Loucy (cell line): ENCODE measurements at regions not wholly inside any gene's neighbourhood (a gene's known extent, or its start where the extent isn't known, plus 50 kb on each side); places are given as distances from the start of the nearest gene placed in this dataset.

Experiments
- H2AFZ ChIP-seq: fragments of 200-600 bp; sonication (generic); 2 replicates; pipeline ENCODE4 v1.6.0; 2016; ENCODE audit warnings: antibody characterized with exemption, mild to moderate bottlenecking, low read length, moderate library complexity
- H3F3A ChIP-seq: fragments of 200-600 bp; 2 replicates; pipeline ENCODE4 v1.6.0; 2016; ENCODE audit warnings: antibody characterized with exemption, low read depth, mild to moderate bottlenecking
- H3K27me3 ChIP-seq: fragments of 200-600 bp; sonication (generic); 2 replicates; pipeline ENCODE4 v1.6.1; 2014; ENCODE audit warnings: low read length, mild to moderate bottlenecking; ENCODE audit not compliant: insufficient read depth, poor library complexity, severe bottlenecking
- H3K36me3 ChIP-seq: fragments of 200-600 bp; sonication (generic); 2 replicates; pipeline ENCODE4 v1.6.1; 2016; ENCODE audit warnings: low read length; ENCODE audit not compliant: insufficient read depth
- H3K4me1 ChIP-seq: fragments of 200-600 bp; sonication (generic); 2 replicates; pipeline ENCODE4 v1.5.1; 2014; ENCODE audit warnings: low read length, mild to moderate bottlenecking; ENCODE audit not compliant: insufficient read depth, poor library complexity, severe bottlenecking
- H3K4me2 ChIP-seq: fragments of 200-600 bp; sonication (generic); 2 replicates; pipeline ENCODE4 v1.6.0; 2014; ENCODE audit warnings: antibody characterized with exemption, low read length, low read depth, mild to moderate bottlenecking; ENCODE audit not compliant: poor library complexity, severe bottlenecking
- H3K4me3 ChIP-seq: fragments of 200-600 bp; sonication (generic); 2 replicates; pipeline ENCODE4 v1.5.1; 2014; ENCODE audit warnings: low read length, mild to moderate bottlenecking, mixed read lengths; ENCODE audit not compliant: poor library complexity, severe bottlenecking
- H3K79me2 ChIP-seq: fragments of 200-600 bp; sonication (generic); 2 replicates; pipeline ENCODE4 v1.6.1; 2014; ENCODE audit warnings: low read length; ENCODE audit not compliant: insufficient read depth
- H3K9ac ChIP-seq: fragments of 200-600 bp; sonication (generic); 2 replicates; pipeline ENCODE4 v1.6.0; 2014; ENCODE audit warnings: mild to moderate bottlenecking, low read depth, low read length, moderate library complexity; ENCODE audit not compliant: poor library complexity, severe bottlenecking
- H3K9me2 ChIP-seq: fragments of 200-600 bp; sonication (generic); replicated peaks from 2 replicates; pipeline ENCODE4 v1.6.1; 2016; ENCODE audit warnings: low read depth, low read length, mixed read lengths
- H3K9me3 ChIP-seq: fragments of 200-600 bp; sonication (generic); 2 replicates; pipeline ENCODE4 v1.6.1; 2014; ENCODE audit warnings: mild to moderate bottlenecking, antibody characterized with exemption, low read length, low read depth; ENCODE audit not compliant: insufficient read depth
- H4K20me1 ChIP-seq: fragments of 200-600 bp; sonication (generic); 2 replicates; pipeline ENCODE4 v1.6.0; 2014; ENCODE audit warnings: antibody characterized with exemption, low read length, mild to moderate bottlenecking; ENCODE audit not compliant: insufficient read depth, poor library complexity, severe bottlenecking
- EZH2phosphoT487 ChIP-seq: fragments of 200-600 bp; IDR thresholded peaks from 2 replicates; pipeline ENCODE4 v1.6.1; 2018; ENCODE audit warnings: antibody characterized with exemption, mild to moderate bottlenecking, moderate library complexity, borderline replicate concordance
- TF ChIP-seq, protein P1 (sequence below): fragments of 200-600 bp; sonication (generic); conservative IDR thresholded peaks from 2 replicates; pipeline ENCODE4 v1.5.1; 2014; ENCODE audit warnings: mild to moderate bottlenecking, antibody characterized with exemption, low read length

DNA sequence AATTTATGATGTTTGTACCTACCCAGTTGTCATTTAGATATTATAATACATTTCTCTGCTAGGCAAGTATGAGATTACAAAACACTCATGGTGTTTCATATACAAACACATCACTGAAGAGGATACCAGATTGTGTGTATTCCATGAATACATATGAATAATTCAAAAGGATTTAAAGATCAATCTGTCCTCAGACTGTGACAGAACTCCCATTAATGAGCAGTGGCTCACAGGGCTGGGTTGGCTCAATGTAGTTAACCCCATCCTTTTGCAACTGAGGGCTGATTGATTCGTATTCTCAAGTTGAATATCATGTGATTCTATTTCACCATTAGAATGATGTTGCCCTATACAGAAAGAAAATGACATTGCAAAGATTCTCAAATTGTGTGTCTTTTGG lies 79.6 kb upstream of the SPANXN2 start:
- Histone ChIP-seq H3K79me2 (no peaks in the 10 kb centered on the region), H3K36me3 (no peaks in the 10 kb centered on the region), H2AFZ (no peak overlapping the region), H3K9ac (no peak overlapping the region), H3K4me3 (no peak overlapping the region), H3F3A (no peaks in the 10 kb centered on the region), H3K9me2 (no peaks in the 10 kb centered on the region), H3K4me1 (no peaks in the 10 kb centered on the region), H3K27me3 (no peaks in the 10 kb centered on the region), H3K4me2 (no peak overlapping the region), H3K9me3 (no peaks in the 10 kb centered on the region), H4K20me1 (no peaks in the 10 kb centered on the region)
- TF ChIP-seq, protein P1, sequence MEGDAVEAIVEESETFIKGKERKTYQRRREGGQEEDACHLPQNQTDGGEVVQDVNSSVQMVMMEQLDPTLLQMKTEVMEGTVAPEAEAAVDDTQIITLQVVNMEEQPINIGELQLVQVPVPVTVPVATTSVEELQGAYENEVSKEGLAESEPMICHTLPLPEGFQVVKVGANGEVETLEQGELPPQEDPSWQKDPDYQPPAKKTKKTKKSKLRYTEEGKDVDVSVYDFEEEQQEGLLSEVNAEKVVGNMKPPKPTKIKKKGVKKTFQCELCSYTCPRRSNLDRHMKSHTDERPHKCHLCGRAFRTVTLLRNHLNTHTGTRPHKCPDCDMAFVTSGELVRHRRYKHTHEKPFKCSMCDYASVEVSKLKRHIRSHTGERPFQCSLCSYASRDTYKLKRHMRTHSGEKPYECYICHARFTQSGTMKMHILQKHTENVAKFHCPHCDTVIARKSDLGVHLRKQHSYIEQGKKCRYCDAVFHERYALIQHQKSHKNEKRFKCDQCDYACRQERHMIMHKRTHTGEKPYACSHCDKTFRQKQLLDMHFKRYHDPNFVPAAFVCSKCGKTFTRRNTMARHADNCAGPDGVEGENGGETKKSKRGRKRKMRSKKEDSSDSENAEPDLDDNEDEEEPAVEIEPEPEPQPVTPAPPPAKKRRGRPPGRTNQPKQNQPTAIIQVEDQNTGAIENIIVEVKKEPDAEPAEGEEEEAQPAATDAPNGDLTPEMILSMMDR: no peak
- TF ChIP-seq EZH2phosphoT487: no peak

DNA sequence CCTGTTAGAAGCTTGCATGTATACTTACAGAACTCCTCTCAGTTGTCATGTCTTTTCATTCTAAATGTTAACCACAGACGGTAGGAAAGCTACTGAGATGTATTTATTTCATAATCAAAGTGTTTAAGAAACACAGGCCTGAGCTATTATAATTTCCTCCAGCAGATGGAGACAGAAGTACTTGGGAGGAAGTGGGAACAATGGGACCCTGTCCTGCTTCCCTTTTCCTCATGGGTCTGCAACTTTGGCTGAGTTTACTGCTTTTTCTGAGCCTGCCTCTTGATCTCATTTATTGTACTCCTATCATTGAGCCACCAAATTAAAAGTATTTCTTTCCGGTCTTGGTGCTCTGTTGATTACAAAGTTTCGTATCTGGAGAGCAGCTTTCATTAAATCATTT lies 67.7 kb upstream of the SPANXN2 start:
- Histone ChIP-seq H3K27me3 (no peaks in the 10 kb centered on the region), H3K4me3 (no peak overlapping the region), H2AFZ (no peak overlapping the region), H3K9me3 (no peaks in the 10 kb centered on the region), H3K4me1 (no peaks in the 10 kb centered on the region), H3K4me2 (no peak overlapping the region), H4K20me1 (no peaks in the 10 kb centered on the region), H3K9me2 (no peaks in the 10 kb centered on the region), H3F3A (no peaks in the 10 kb centered on the region), H3K36me3 (no peaks in the 10 kb centered on the region), H3K9ac (no peak overlapping the region), H3K79me2 (no peaks in the 10 kb centered on the region)
- no peak for TF ChIP-seq EZH2phosphoT487
- TF ChIP-seq, protein P1: peak; percentile 59

DNA sequence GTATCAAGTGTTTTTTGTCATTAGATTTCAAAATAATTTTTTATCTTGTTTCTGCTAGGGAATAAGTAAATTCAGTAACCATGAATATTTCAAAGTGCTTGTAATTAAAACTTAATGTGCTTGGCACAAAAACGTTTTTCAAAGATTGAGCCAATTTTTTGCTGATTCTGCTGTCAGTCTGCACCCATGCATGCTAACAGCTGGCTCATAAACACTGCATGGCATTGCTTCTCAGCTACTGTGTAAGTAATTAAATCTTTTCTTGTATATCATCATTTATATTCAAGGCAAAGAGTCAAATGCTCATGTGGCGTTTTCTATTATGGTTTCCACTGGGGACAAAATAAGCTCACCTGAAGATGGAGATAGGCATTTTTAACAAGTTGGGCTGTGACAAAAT lies 66.8 kb upstream of the SPANXN2 start:
- Histone ChIP-seq H3K9ac (no peak overlapping the region), H3K4me3 (no peak overlapping the region), H3K79me2 (no peaks in the 10 kb centered on the region), H3K36me3 (no peaks in the 10 kb centered on the region), H2AFZ (no peak overlapping the region), H3F3A (no peaks in the 10 kb centered on the region), H3K4me2 (no peak overlapping the region), H4K20me1 (no peaks in the 10 kb centered on the region), H3K4me1 (no peaks in the 10 kb centered on the region), H3K9me3 (no peaks in the 10 kb centered on the region), H3K9me2 (no peaks in the 10 kb centered on the region), H3K27me3 (no peaks in the 10 kb centered on the region)
- no peak for TF ChIP-seq EZH2phosphoT487
- TF ChIP-seq, protein P1: no peak
